ENCODE measurements at regions not wholly inside any gene's neighbourhood (a gene's known extent, or its start where the extent isn't known, plus 50 kb on each side); places are given as distances from the start of the nearest gene placed in this dataset.

- FAIRE-seq (no peak), DNase-seq (ENCODE audit: low spot score in 2 of 2) (no peak)
These were observed 402.5 kb downstream of the EFNA5 start for GRCh38 chr5:107268241-107268640.

DNA sequence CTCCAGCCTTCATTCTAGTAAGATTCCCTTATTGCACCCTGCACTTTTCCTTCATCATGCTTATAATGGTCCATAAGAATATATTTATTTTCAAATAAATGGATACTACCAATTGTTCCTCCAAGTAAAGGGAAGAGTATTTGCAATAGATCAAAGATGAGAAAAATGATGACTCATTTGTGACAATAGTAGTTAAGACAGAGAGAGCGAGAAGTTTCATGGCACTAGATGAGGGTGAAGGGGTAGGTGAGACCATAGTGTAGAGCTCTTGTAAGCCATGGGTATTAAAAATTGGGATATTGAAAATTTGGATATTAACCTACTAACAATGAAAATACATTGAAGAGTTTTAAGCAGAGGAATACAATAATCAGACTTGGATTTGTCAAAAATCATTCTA lies 404.6 kb downstream of the EFNA5 start:
- no peak for DNase-seq (ENCODE audit: low spot score in 2 of 2)
- FAIRE-seq: no peak

- DNase-seq (ENCODE audit: low spot score in 2 of 2): no peak
- FAIRE-seq: no peak
These were observed 405.5 kb downstream of the EFNA5 start for GRCh38 chr5:107265193-107265592.

DNA sequence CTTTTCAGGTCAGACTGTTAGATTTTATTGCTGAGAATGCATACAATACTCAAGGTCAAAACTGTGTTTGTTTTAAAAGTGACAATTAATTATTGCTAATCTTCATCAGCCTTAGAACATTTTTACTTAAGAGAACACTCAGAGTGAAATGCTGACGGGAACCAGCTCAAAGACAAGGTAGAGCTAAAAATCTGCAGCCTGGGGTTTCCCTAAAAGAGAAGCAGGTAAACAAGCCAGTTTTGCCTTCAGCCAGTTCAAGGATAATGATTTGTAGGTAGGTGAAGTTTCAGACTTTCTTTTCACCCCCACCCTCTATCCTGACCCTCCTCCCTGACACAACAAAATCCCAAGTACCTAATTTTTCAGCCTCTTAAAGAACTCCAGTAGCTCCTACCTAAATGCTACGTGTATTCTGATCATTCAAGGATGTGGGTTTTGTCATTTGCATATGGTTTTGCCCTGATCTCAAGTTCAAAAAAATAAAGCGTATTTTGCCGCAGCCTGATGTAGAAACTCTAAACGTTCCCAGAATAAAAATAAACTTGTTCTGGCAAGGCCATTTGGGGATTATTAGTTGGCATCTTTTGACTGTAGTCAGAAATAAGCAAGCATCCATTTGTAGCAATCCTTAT lies 407.2 kb downstream of the EFNA5 start:
- DNase-seq (ENCODE audit: low spot score in 2 of 2): no peak
- no peak for FAIRE-seq

DNA sequence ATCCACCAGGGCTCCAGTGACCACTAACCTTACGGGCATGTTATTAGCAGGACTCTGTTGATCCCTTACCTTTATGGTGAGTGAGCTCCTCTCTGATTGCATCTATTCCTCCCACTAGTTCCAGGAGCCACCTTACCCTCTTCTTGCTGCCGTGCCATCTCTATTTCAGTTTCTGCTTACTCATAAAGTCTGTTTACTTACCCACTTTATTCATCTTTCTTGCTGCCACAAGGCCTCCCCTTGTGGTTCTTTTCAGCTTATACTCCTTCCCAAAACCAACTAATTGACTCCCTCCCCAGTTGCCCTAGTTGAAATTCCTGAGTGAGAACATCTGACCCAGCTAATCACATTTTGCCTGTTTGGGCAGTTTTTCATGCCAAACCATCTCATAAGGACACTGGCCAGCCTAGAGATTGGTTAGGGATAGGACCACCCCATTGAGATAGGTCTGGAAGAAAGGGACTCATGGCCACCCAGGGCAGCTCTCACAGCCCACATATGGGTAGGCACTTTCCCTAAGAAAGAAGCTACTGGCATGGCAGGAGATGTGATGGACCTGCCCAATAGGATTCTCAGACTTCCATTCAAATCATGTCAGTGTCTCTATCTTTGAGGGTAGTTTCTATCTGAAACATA lies 412.7 kb downstream of the EFNA5 start:
- FAIRE-seq (no peak), DNase-seq (ENCODE audit: low spot score in 2 of 2) (no peak)

- DNase-seq (ENCODE audit: low spot score in 2 of 2) (no peak), FAIRE-seq (no peak)
These were observed 415.9 kb downstream of the EFNA5 start for GRCh38 chr5:107254902-107255234.

- no peak for FAIRE-seq
These were observed 416.4 kb downstream of the EFNA5 start for GRCh38 chr5:107254214-107254901.

DNA sequence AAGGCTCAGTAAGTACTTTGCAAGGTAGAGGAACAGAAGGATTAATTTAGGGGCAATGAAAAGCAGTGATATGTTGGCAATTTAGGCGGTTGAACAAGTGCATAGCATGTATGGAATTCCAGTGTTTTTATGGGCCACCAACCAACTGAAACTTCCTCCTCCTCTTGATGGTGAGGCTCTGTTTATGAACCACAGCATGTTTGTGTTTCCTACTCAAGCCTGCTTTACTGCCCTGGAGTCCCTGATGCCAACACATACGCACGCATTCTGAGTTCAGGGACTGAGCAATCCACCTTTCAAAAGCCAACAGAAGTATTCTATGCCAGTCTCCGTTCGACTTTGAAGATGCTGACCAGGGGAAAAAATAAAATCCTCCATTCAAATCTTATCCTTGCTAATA lies 417.5 kb downstream of the EFNA5 start:
- FAIRE-seq: no peak
- DNase-seq (ENCODE audit: low spot score in 2 of 2): no peak

More at GRCh38 chr5:107254214-107254901, 416.4 kb downstream of the EFNA5 start:
- no peak for DNase-seq (ENCODE audit: low spot score in 2 of 2)

DNA sequence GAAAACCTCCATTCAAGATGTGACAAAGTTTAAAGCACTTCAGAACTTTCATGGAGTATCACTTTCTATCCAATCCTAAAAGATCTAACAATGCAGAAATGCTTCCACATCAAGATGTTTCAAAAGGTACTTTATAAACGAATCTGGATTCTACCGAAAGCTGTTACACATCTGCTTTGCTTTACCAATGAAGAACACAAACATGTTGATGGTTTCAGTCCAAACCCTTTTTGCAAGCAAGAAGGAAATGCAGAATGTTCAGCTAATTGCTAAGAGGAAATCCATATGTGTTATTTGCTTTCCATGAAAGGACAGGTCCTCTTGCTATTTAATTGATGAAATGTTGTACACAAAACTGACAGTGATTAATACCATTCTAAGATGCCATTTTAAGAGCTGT lies 419.6 kb downstream of the EFNA5 start:
- FAIRE-seq (no peak), DNase-seq (ENCODE audit: low spot score in 2 of 2) (no peak)

DNA sequence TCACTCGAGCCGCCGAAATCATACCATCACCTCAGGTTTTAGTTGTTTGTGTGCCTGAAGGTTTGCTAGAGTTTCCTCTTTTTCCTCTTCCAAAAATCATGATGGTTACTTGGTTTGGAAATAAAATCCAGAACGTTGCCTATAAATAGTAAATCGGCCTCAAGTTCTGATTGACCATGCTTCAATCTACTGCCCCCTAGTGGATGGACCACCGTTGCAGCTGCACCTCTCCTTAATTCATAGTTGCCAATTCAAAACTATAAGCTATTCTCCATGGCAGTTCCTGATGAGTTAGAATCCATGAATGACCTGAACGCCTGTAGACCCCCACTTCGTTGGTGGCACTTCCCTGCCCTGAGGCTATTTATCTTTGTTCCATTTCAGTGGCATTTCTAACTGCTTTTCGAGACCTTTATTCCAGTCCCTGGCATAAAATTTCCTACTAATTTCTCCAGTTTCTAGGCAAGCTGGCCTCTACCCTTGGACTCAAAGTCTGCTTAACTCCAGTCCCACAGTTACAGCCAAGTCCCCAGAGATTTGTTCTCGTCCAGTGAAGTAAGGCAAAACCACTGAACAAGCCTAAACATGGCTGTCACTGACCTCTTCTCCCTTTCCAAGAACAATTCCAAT lies 422.6 kb downstream of the EFNA5 start:
- DNase-seq (ENCODE audit: low spot score in 2 of 2) (no peak), FAIRE-seq (no peak)

DNA sequence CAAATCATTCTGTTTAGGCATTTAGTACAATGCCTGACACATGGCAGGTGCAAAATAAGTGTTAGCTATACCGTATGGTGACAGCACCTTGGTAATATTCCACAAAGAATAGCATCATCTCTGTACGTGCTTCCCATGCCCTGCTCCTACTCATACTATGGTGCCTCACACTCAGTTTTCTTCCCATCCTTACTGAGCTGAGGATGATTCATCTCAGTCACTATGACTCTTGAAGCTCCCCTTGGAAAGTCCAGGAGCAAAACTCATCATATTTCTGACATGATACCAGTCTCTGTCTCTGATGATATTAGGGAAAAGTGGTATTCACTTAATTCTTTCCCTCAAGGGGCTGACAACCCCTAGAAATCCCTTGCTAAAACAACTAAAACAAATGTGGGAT lies 423.3 kb downstream of the EFNA5 start:
- DNase-seq (ENCODE audit: low spot score in 2 of 2) (no peak), FAIRE-seq (no peak)

DNA sequence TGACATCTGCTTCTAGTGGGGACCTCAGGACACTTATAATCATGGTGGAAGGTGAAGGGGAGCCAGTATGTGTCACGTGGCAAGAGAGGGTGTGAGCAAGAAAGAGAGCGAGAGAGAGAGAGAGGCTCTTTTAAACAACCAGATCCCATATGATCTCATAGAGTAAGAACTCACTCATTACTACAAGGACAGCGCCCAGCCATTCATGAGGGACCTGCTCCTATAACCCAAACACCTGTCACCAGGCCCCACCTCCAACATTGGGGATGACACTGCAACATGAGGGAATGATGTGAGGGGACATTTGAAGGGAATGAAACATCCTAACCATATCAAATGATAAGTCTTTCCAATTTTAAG lies 427.5 kb downstream of the EFNA5 start:
- no peak for DNase-seq (ENCODE audit: low spot score in 2 of 2)
- no peak for FAIRE-seq

DNA sequence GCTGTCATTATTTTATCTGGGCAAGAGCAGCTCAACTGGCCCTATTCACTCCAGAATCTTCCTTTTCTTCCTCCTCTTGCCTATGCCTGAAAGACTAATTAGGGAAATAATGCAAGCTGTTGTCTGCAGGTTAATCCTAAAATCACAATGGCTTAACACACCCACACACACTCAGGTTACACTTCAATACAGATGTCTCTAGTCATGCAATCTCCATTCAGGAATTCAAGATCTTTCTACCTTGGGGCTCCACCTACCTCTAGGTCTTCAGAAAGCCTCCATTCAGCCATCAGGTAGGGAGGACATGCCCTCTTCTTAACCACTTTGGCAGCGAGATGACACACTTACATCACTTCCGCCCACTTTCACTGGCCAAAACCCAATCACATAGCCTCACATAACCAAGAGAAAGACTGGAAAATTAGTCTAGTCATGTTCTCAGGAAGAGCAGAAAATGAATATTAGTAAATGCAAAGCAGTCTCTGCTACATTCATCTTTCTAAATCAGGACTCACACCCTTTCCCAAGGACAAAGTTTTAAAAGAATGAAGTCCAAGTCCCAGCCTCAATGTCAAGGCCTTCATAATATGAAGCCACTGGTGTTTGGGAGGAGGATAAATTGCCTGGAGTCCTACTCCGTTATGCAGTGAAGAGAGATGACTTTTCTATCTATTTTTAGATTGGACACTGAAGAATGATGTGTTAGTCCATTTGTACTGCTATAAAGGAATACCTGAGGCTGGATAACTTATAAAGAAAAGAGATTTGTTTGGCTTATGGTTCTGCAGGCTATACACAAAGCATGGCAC lies 428.1 kb downstream of the EFNA5 start:
- no peak for FAIRE-seq

GRCh38 chr5:107241841-107242240 lies 428.9 kb downstream of the EFNA5 start:
- DNase-seq (ENCODE audit: low spot score in 2 of 2) (no peak), FAIRE-seq (no peak)

More for the DNA sequence above, 428.1 kb downstream of the EFNA5 start:
- no peak for DNase-seq (ENCODE audit: low spot score in 2 of 2)

GRCh38 chr5:107235167-107235566 lies 435.6 kb downstream of the EFNA5 start:
- no peak for DNase-seq (ENCODE audit: low spot score in 2 of 2)
- no peak for FAIRE-seq

- no peak for FAIRE-seq
These were observed 437.9 kb downstream of the EFNA5 start for GRCh38 chr5:107232788-107233187.

DNA sequence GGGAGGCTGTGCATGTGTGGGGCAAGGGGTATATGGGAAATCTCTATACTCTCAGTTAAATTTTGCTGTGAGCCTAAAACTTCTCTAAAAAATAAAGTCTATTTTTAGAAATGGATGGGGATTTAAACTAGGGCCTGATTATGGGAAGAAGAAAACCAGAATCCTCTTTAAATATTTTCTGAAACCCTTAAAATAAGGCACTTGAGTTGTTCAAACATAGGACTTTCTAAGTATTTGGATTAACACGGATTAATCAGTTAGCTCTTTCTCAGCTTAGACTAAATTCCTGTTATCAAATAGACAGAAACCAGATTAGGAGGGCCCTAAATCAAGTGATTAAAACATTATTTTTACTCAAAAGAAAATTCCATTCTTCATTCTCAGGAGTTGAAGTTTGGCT lies 438.4 kb downstream of the EFNA5 start:
- DNase-seq (ENCODE audit: low spot score in 2 of 2): no peak
- FAIRE-seq: no peak

More at GRCh38 chr5:107232788-107233187, 437.9 kb downstream of the EFNA5 start:
- DNase-seq (ENCODE audit: low spot score in 2 of 2): no peak

DNA sequence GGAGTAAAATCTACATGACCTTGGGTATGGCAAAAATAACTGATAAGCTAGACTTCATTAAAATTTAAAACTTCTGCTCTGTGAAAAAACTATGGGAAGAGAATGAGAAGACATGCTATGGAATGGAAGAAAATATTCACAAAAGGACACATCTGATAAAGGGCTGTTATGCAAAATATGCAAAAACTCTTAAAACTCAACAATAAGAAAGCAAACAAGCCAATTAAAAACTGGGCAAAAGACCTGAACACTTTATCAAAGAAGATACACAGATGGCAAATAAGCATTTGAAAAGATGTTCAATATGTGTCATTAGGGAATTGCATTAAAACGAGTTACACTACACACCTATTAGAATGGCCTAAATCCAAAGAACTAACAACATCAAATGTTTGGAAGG lies 439.5 kb downstream of the EFNA5 start:
- FAIRE-seq (no peak), DNase-seq (ENCODE audit: low spot score in 2 of 2) (no peak)

- FAIRE-seq (no peak), DNase-seq (ENCODE audit: low spot score in 2 of 2) (no peak)
These were observed 440.4 kb downstream of the EFNA5 start for GRCh38 chr5:107230367-107230766.

DNA sequence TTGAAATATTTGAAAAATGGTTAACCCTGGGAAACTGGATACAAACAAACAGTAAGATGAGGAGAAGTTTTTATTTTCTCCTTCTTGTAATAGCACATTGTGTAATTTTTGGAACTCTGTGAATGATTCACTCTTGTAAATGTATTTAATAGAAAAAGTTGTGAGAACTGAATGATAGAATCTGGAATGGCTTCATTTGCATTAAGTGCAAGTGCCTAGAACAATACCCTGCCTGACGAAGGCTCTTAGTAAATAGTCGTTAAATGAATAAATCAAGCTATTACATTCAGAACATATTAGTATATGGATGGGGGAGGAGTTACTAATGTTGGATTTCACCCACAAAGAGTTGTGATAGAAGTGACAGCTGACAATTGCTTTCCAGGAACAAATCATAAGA lies 442.5 kb downstream of the EFNA5 start:
- FAIRE-seq (no peak), DNase-seq (ENCODE audit: low spot score in 2 of 2) (no peak)

- FAIRE-seq (no peak), DNase-seq (ENCODE audit: low spot score in 2 of 2) (no peak)
These were observed 446.5 kb downstream of the EFNA5 start for GRCh38 chr5:107224272-107224671.
